HepG2 (cell line): ENCODE measurements at regions not wholly inside any gene's neighbourhood (a gene's known extent, or its start where the extent isn't known, plus 50 kb on each side); places are given as distances from the start of the nearest gene placed in this dataset.

Experiments
- ATAC-seq: fragments of 200-7000 bp; cut with Tn5 transposase; 3 replicates; pipeline ENCODE4 v1.9.1; 2020; ENCODE audit warnings: mild to moderate bottlenecking, moderate library complexity
- BruUV-seq: library from RNA; stranded (reverse); fragments of 400-500 nt; replicated peaks from 2 replicates; lab custom pipeline; 2021; lab: Mats Ljungman, UMichigan
- CTCF ChIA-PET: fragments of 300-600 bp; formaldehyde crosslinking; extraction: SDS; loops from one replicate; lab custom pipeline; 2021; ENCODE audit warnings: low total read pairs, inconsistent platforms, low intra/inter-chr PET ratio; lab: Yijun Ruan, JAX
- POLR2A ChIA-PET: fragments of 350-600 bp; sonication (Branson Sonifier 250); formaldehyde crosslinking; loops from one replicate; lab custom pipeline; 2020; ENCODE audit warnings: antibody characterized with exemption, inconsistent platforms; lab: Yijun Ruan, JAX
- DNase-seq: peaks from one replicate; pipeline ENCODE4 v3.0.0-alpha.2; 2015; ENCODE audit warnings: low spot score
- FAIRE-seq: peaks from 3 replicates; lab custom pipeline; 2011; peaks lifted over from hg19 to GRCh38; lab: Jason Lieb, UNC
- H2AFZ ChIP-seq: one replicate; pipeline ENCODE4 v1.6.1; 2011; ENCODE audit warnings: low read length, inconsistent platforms
- H3K27ac ChIP-seq: fragments of 300-600 bp; 3 replicates; pipeline ENCODE4 v1.8.0; 2011; ENCODE audit warnings: mixed run types, mild to moderate bottlenecking, mixed read lengths, low read length, inconsistent platforms; ENCODE audit not compliant: insufficient read depth; ENCODE audit errors: extremely low read length
- H3K27me3 ChIP-seq, 2 experiments: fragments of 200-600 bp in 1 of 2; 2 replicates in 1 of 2; 3 replicates in 1 of 2; pipeline versions ENCODE4 v1.6.0 to v1.8.0; 2011; ENCODE audit warnings: low read length in 2 of 2, mild to moderate bottlenecking in 2 of 2, moderate library complexity in 2 of 2, inconsistent platforms in 1 of 2; ENCODE audit not compliant: insufficient read depth in 2 of 2, control insufficient read depth in 1 of 2
- H3K36me3 ChIP-seq, 2 experiments: fragments of 200-600 bp in 1 of 2; replicated peaks in 1 of 2; 2 replicates in 1 of 2; 3 replicates in 1 of 2; pipeline versions ENCODE4 v1.5.1 to v1.8.0; 2011; ENCODE audit warnings: low read length in 2 of 2, inconsistent platforms in 1 of 2; ENCODE audit not compliant: insufficient read depth in 2 of 2, control insufficient read depth in 1 of 2
- H3K4me1 ChIP-seq: 2 replicates; pipeline ENCODE4 v1.5.1; 2012; ENCODE audit warnings: low read length, inconsistent platforms; ENCODE audit not compliant: insufficient read depth
- H3K4me2 ChIP-seq: 2 replicates; pipeline ENCODE4 v1.6.0; 2011; ENCODE audit warnings: low read depth, low read length, inconsistent platforms
- H3K4me3 ChIP-seq, 3 experiments: fragments of 200-600 bp in 1 of 3; sonication (generic), shearing (Covaris generic) in 1 of 3; replicated peaks in 1 of 3; 2 replicates each; pipeline ENCODE4 v1.5.1; 2011 to 2016; ENCODE audit warnings: low read length in 3 of 3, inconsistent platforms in 2 of 3, low read depth in 2 of 3, mild to moderate bottlenecking in 2 of 3, control low read depth in 1 of 3, mixed read lengths in 1 of 3; ENCODE audit not compliant: insufficient read depth in 1 of 3
- H3K79me2 ChIP-seq: one replicate; pipeline ENCODE4 v1.6.1; 2011; ENCODE audit warnings: low read length, inconsistent platforms; ENCODE audit not compliant: insufficient read depth
- H3K9ac ChIP-seq: 2 replicates; pipeline ENCODE4 v1.6.0; 2011; ENCODE audit warnings: mild to moderate bottlenecking, low read depth, low read length, inconsistent platforms; ENCODE audit not compliant: insufficient read depth
- H3K9me3 ChIP-seq: 2 replicates; pipeline ENCODE4 v1.5.1; 2012; ENCODE audit warnings: mild to moderate bottlenecking, low read length
- H4K20me1 ChIP-seq: 2 replicates; pipeline ENCODE4 v1.6.0; 2011; ENCODE audit warnings: inconsistent platforms, mild to moderate bottlenecking, low read length, moderate library complexity; ENCODE audit not compliant: insufficient read depth
- MEF2D ChIP-seq: sonication (generic); formaldehyde crosslinking; IDR thresholded peaks from 2 replicates; pipeline ENCODE4 v1.5.1; 2020; ENCODE audit warnings: mild to moderate bottlenecking, missing genetic modification reagents
- TARDBP ChIP-seq: sonication (generic); formaldehyde crosslinking; IDR thresholded peaks from 2 replicates; pipeline ENCODE4 v1.8.0; 2022; ENCODE audit warnings: mild to moderate bottlenecking, missing genetic modification reagents
- ZNF20 ChIP-seq: sonication (generic); formaldehyde crosslinking; IDR thresholded peaks from 2 replicates; pipeline ENCODE4 v1.4.0; 2020; ENCODE audit warnings: mild to moderate bottlenecking, moderate library complexity, missing genetic modification reagents
- ZNF326 ChIP-seq: sonication (generic); formaldehyde crosslinking; IDR thresholded peaks from 2 replicates; pipeline ENCODE4 v1.4.0; 2020; ENCODE audit warnings: missing genetic modification reagents, borderline replicate concordance
- ZSCAN31 ChIP-seq: sonication (generic); formaldehyde crosslinking; IDR thresholded peaks from 2 replicates; pipeline ENCODE4 v1.5.0; 2020; ENCODE audit warnings: low read depth, mild to moderate bottlenecking, missing genetic modification reagents
- WGBS: methylation state at CpG from one replicate; pipeline ENCODE4 v1.1.6; 2017; ENCODE audit warnings: low lambda C conversion rate; 5-methylcytosine and 5-hydroxymethylcytosine counted together
- in situ Hi-C: cut with HindIII; loops from 2 replicates; pipeline ENCODE4 v1.10.0; 2017; ENCODE audit warnings: low pct_unique_long_range_greater_than_20kb; ENCODE audit not compliant: extremely low pct_ligation_motif_present
- intact Hi-C: fragments of 100-400 bp; cut with micrococcal nuclease; formaldehyde crosslinking; loops from one replicate; pipeline ENCODE4 v1.10.0; 2022; ENCODE audit not compliant: unreplicated experiment
- TF ChIP-seq, protein P1 (sequence below): sonication (generic); formaldehyde crosslinking; IDR thresholded peaks from 2 replicates; pipeline ENCODE4 v1.5.0; 2020; ENCODE audit warnings: missing genetic modification reagents

DNA sequence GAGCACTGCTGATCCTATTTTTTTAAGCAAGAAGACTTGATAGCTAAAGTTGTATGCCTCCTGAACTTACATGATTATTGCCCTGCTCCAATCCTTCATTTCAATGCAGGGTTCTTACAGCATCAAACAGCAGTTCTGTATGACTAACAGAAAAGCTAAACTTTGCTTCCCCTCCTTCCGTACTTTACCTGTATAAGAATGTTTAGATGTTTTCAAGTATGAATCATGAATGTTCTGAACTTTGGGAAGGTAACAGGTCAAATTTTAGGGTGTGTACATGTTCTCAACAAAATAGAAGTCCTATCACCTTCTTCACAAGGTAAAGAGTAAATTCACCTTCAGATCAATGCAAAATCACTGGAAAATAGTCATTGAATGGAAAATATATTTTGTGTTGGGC is 972.6 kb upstream of the SEMA6A start:
- in situ Hi-C loops, result no loop called here
- no TSS peak for BruUV-seq

GRCh38 chr5:117539692-117540091 is 965.1 kb upstream of the SEMA6A start:
- no peak for FAIRE-seq
- Histone ChIP-seq H3K27ac (no peak overlapping the region), H4K20me1 (no peaks in the 10 kb centered on the region)

More for the DNA sequence above, 972.6 kb upstream of the SEMA6A start:
- H4K20me1 ChIP-seq, result no peaks in the 10 kb centered on the region
- ATAC-seq (no peak), DNase-seq (no peak), FAIRE-seq (no peak)
- H3K9ac ChIP-seq, result no peak overlapping the region
- H3K36me3 ChIP-seq, result no peaks in the 10 kb centered on the region
- ChIA-PET POLR2A (no interaction called here), CTCF (no interaction called here)
- intact Hi-C loops, result no loop called here
- H3K27me3 ChIP-seq, result no peaks in the 10 kb centered on the region
- no peak overlapping the region for H3K4me3 ChIP-seq
- no peaks in the 10 kb centered on the region for H3K79me2 ChIP-seq
- no peaks in the 10 kb centered on the region for H3K9me3 ChIP-seq
- H2AFZ ChIP-seq, result no peak overlapping the region
- H3K27ac ChIP-seq, result no peak overlapping the region
- 0% methylated on average over 1 of the region's 1 CpG for WGBS
- H3K4me2 ChIP-seq, result no peak overlapping the region
- TF ChIP-seq MEF2D (CRISPR knock-in tag), result no peak
- no peaks in the 10 kb centered on the region for H3K4me1 ChIP-seq

More at GRCh38 chr5:117539692-117540091, 965.1 kb upstream of the SEMA6A start:
- H2AFZ ChIP-seq, result no peak overlapping the region
- ATAC-seq (no peak), DNase-seq (no peak)
- H3K36me3 ChIP-seq, result no peaks in the 10 kb centered on the region
- TF ChIP-seq ZNF20 (CRISPR knock-in tag) (no peak), ZNF326 (CRISPR knock-in tag) (no peak), ZSCAN31 (CRISPR knock-in tag) (no peak), TARDBP (CRISPR knock-in tag) (no peak)
- TF ChIP-seq, protein P1, sequence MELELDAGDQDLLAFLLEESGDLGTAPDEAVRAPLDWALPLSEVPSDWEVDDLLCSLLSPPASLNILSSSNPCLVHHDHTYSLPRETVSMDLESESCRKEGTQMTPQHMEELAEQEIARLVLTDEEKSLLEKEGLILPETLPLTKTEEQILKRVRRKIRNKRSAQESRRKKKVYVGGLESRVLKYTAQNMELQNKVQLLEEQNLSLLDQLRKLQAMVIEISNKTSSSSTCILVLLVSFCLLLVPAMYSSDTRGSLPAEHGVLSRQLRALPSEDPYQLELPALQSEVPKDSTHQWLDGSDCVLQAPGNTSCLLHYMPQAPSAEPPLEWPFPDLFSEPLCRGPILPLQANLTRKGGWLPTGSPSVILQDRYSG (CRISPR knock-in tag), result no peak
- CTCF ChIA-PET, result no interaction called here
- no peak overlapping the region for H3K4me2 ChIP-seq
- no peak overlapping the region for H3K4me3 ChIP-seq
- no TSS peak for BruUV-seq
- no peaks in the 10 kb centered on the region for H3K9me3 ChIP-seq
- no peaks in the 10 kb centered on the region for H3K79me2 ChIP-seq
- H3K4me1 ChIP-seq, result no peaks in the 10 kb centered on the region
- POLR2A ChIA-PET, result no interaction called here
- no peak overlapping the region for H3K9ac ChIP-seq
- intact Hi-C loops, result no loop called here
- WGBS, result 1% methylated on average over 2 of the region's 2 CpGs
- in situ Hi-C loops, result no loop called here
- H3K27me3 ChIP-seq, result no peaks in the 10 kb centered on the region
